GM21360 (cell line): ENCODE measurements at regions not wholly inside any gene's neighbourhood (a gene's known extent, or its start where the extent isn't known, plus 50 kb on each side); places are given as distances from the start of the nearest gene placed in this dataset.
"Not testable (repeated sequence)": the region's sequence is repeated elsewhere in the genome, so short reads cannot be mapped to it uniquely, and the experiment has no call there.

ENCODE experiments used
- ATAC-seq: cut with Tn5 transposase; IDR thresholded peaks from one replicate; pipeline ENCODE4 v1.9.1; 2021; ENCODE audit warnings: mild to moderate bottlenecking, moderate library complexity; ENCODE audit not compliant: unreplicated experiment

GRCh38 chr3:62926494-62926893 is 51.3 kb upstream of the CADPS start:
- ATAC-seq = no peak

- ATAC-seq = no peak
Observed at GRCh38 chr3:62928256-62928655, 53.0 kb upstream of the CADPS start.

- ATAC-seq = no peak
Observed at GRCh38 chr3:62929771-62930170, 54.6 kb upstream of the CADPS start.

GRCh38 chr3:62935793-62936192 is 60.6 kb upstream of the CADPS start:
- no peak for ATAC-seq

GRCh38 chr3:62936626-62937254 is 61.5 kb upstream of the CADPS start:
- ATAC-seq = no peak

GRCh38 chr3:62938583-62938982 is 63.4 kb upstream of the CADPS start:
- ATAC-seq = no peak

- no peak for ATAC-seq
Observed at GRCh38 chr3:62939707-62940106, 64.5 kb upstream of the CADPS start.

GRCh38 chr3:62940771-62941563 is 65.8 kb upstream of the CADPS start:
- ATAC-seq = no peak

GRCh38 chr3:62942227-62942626 is 67.0 kb upstream of the CADPS start:
- ATAC-seq = no peak

GRCh38 chr3:62942764-62943163 is 67.5 kb upstream of the CADPS start:
- no peak for ATAC-seq

- no peak for ATAC-seq
Observed at GRCh38 chr3:62948921-62949320, 73.7 kb upstream of the CADPS start.

- ATAC-seq = no peak
Observed at GRCh38 chr3:62950210-62950609, 75.0 kb upstream of the CADPS start.

- ATAC-seq = no peak
Observed at GRCh38 chr3:62951037-62951613, 75.9 kb upstream of the CADPS start.

- ATAC-seq = not testable (repeated sequence)
Observed at GRCh38 chr3:62951880-62952279, 76.7 kb upstream of the CADPS start.

GRCh38 chr3:62954580-62954979 is 79.4 kb upstream of the CADPS start:
- peak; percentile 98 for ATAC-seq

- ATAC-seq = no peak
Observed at GRCh38 chr3:62955126-62955525, 79.9 kb upstream of the CADPS start.

GRCh38 chr3:62956411-62956810 is 81.2 kb upstream of the CADPS start:
- no peak for ATAC-seq

- no peak for ATAC-seq
Observed at GRCh38 chr3:62961874-62962556, 86.8 kb upstream of the CADPS start.

- ATAC-seq = no peak
Observed at GRCh38 chr3:62962714-62963113, 87.5 kb upstream of the CADPS start.

GRCh38 chr3:62965311-62965710 is 90.1 kb upstream of the CADPS start:
- no peak for ATAC-seq

GRCh38 chr3:62968128-62968527 is 92.9 kb upstream of the CADPS start:
- ATAC-seq = no peak

- no peak for ATAC-seq
Observed at GRCh38 chr3:62970648-62971047, 95.4 kb upstream of the CADPS start.
